GM21723 (cell line): ENCODE measurements at regions not wholly inside any gene's neighbourhood (a gene's known extent, or its start where the extent isn't known, plus 50 kb on each side); places are given as distances from the start of the nearest gene placed in this dataset.

ENCODE experiments used
- ATAC-seq: cut with Tn5 transposase; IDR thresholded peaks from one replicate; pipeline ENCODE4 v1.9.1; 2021; ENCODE audit warnings: mild to moderate bottlenecking, moderate library complexity; ENCODE audit not compliant: unreplicated experiment

- no peak for ATAC-seq
Observed at GRCh38 chr2:6676776-6677175, 188.9 kb downstream of the CMPK2 start.

GRCh38 chr2:6679471-6679870 is 186.2 kb downstream of the CMPK2 start:
- ATAC-seq, result no peak

GRCh38 chr2:6683516-6683915 is 182.2 kb downstream of the CMPK2 start:
- no peak for ATAC-seq

- no peak for ATAC-seq
Observed at GRCh38 chr2:6685447-6685846, 180.3 kb downstream of the CMPK2 start.

GRCh38 chr2:6692056-6692455 is 173.7 kb downstream of the CMPK2 start:
- no peak for ATAC-seq

- no peak for ATAC-seq
Observed at GRCh38 chr2:6692819-6693218, 172.9 kb downstream of the CMPK2 start.

GRCh38 chr2:6694555-6694954 is 171.2 kb downstream of the CMPK2 start:
- ATAC-seq, result no peak

GRCh38 chr2:6700335-6700734 is 165.4 kb downstream of the CMPK2 start:
- no peak for ATAC-seq

GRCh38 chr2:6704077-6704476 is 161.6 kb downstream of the CMPK2 start:
- ATAC-seq, result no peak

GRCh38 chr2:6721395-6721794 is 144.3 kb downstream of the CMPK2 start:
- ATAC-seq, result no peak

- no peak for ATAC-seq
Observed at GRCh38 chr2:6722574-6722973, 143.1 kb downstream of the CMPK2 start.

- ATAC-seq, result no peak
Observed at GRCh38 chr2:6723865-6724604, 141.7 kb downstream of the CMPK2 start.

- no peak for ATAC-seq
Observed at GRCh38 chr2:6724605-6725140, 141.0 kb downstream of the CMPK2 start.

GRCh38 chr2:6728156-6728555 is 137.6 kb downstream of the CMPK2 start:
- ATAC-seq, result no peak

- no peak for ATAC-seq
Observed at GRCh38 chr2:6730003-6730402, 135.7 kb downstream of the CMPK2 start.

GRCh38 chr2:6730649-6731532 is 134.8 kb downstream of the CMPK2 start:
- no peak for ATAC-seq

GRCh38 chr2:6739547-6739946 is 126.2 kb downstream of the CMPK2 start:
- no peak for ATAC-seq

- no peak for ATAC-seq
Observed at GRCh38 chr2:6741229-6741628, 124.5 kb downstream of the CMPK2 start.

- ATAC-seq, result no peak
Observed at GRCh38 chr2:6744038-6744437, 121.7 kb downstream of the CMPK2 start.

- no peak for ATAC-seq
Observed at GRCh38 chr2:6747433-6747832, 118.3 kb downstream of the CMPK2 start.

- no peak for ATAC-seq
Observed at GRCh38 chr2:6748406-6749067, 117.2 kb downstream of the CMPK2 start.
